ENCODE measurements at regions not wholly inside any gene's neighbourhood (a gene's known extent, or its start where the extent isn't known, plus 50 kb on each side); places are given as distances from the start of the nearest gene placed in this dataset.

DNA sequence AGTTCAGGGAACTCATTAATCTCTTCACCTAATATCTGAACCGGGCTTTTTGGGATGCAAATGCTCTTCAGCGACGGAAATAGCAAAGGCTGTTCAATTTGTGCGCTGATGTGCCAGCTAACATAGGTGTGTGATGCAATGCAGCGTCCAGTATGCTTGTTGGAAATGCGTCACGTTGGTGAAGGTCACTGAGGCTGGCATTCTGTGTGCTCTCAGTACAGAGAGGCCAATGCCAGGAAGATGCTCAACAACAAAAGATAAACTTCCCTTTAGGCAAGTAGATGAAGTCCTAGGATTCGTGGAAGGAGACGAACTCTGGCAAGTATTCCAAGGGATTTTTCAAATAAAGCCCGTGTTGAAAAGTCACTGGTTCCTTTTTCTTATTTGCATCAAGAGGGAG is 649.5 kb upstream of the MKI67 start:
- DNase-seq (ENCODE audit: low read depth) (no peak), FAIRE-seq (no peak)
- TF ChIP-seq, protein P1, sequence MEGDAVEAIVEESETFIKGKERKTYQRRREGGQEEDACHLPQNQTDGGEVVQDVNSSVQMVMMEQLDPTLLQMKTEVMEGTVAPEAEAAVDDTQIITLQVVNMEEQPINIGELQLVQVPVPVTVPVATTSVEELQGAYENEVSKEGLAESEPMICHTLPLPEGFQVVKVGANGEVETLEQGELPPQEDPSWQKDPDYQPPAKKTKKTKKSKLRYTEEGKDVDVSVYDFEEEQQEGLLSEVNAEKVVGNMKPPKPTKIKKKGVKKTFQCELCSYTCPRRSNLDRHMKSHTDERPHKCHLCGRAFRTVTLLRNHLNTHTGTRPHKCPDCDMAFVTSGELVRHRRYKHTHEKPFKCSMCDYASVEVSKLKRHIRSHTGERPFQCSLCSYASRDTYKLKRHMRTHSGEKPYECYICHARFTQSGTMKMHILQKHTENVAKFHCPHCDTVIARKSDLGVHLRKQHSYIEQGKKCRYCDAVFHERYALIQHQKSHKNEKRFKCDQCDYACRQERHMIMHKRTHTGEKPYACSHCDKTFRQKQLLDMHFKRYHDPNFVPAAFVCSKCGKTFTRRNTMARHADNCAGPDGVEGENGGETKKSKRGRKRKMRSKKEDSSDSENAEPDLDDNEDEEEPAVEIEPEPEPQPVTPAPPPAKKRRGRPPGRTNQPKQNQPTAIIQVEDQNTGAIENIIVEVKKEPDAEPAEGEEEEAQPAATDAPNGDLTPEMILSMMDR (IDR thresholded peaks at IDR 0.05; ENCODE audit: insufficient read depth, low read length, severe bottlenecking), result no peak
- Histone ChIP-seq H3K27me3 (ENCODE audit: control insufficient read depth, insufficient read depth, low read length) (no peaks in the 10 kb centered on the region), H3K4me3 (ENCODE audit: low read depth, low read length) (no peak overlapping the region), H3K36me3 (ENCODE audit: control insufficient read depth, insufficient read depth, low read length) (no peaks in the 10 kb centered on the region)

DNA sequence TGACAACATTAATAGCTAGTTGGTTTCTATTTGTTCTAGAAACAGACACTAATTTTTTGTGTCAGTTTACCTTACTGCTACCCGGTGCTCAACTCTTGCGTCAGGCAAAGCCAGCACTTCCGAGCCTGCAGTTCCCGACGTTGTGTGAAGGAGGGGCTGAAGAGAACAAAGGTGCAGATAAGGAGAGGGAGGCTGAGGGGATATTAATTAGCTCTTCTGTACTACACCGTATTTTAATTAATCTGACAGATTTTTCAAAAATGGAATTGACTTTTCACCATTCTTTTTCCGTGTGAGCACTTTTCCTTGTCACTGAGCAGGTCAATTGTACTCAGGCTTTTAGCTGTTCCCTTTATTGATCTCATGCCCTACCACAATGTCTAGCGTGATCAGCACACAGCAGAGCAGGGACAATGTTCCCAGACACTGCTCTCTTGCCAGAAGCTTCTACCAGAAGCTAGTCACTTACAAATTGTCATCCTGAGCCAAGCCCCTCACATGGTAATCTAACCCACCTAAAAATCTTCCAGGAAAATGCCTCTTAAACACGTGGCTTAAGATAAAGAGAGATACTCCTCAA is 650.5 kb upstream of the MKI67 start:
- Histone ChIP-seq H3K27me3 (ENCODE audit: control insufficient read depth, insufficient read depth, low read length) (no peaks in the 10 kb centered on the region), H3K36me3 (ENCODE audit: control insufficient read depth, insufficient read depth, low read length) (no peaks in the 10 kb centered on the region), H3K4me3 (ENCODE audit: low read depth, low read length) (no peak overlapping the region)
- TF ChIP-seq, protein P1 (IDR thresholded peaks at IDR 0.05; ENCODE audit: insufficient read depth, low read length, severe bottlenecking), result no peak
- FAIRE-seq (no peak), DNase-seq (ENCODE audit: low read depth) (no peak)

DNA sequence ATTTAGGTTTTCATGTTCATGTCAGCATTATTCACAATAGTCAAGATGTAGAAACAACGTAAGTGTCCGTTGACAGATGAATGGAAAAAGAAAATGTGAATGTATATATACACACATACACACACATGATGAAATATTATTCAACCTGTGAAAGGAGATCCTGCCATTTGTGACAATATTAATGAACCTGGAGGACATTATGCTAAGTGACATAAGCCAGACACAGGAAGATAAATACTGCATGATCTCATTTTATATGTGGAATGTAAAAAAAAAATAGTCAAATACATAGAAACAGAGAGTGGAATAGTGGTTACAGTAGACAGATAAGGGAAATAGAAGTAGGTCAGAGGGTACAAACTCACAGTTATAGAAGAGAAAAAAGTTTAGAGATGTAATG is 651.1 kb upstream of the MKI67 start:
- H3K4me3 ChIP-seq (ENCODE audit: low read depth, low read length), result no peak overlapping the region
- FAIRE-seq, result no peak
- no peaks in the 10 kb centered on the region for H3K27me3 ChIP-seq (ENCODE audit: control insufficient read depth, insufficient read depth, low read length)
- no peaks in the 10 kb centered on the region for H3K36me3 ChIP-seq (ENCODE audit: control insufficient read depth, insufficient read depth, low read length)
- TF ChIP-seq, protein P1 (IDR thresholded peaks at IDR 0.05; ENCODE audit: insufficient read depth, low read length, severe bottlenecking), result no peak
- DNase-seq (ENCODE audit: low read depth), result no peak

DNA sequence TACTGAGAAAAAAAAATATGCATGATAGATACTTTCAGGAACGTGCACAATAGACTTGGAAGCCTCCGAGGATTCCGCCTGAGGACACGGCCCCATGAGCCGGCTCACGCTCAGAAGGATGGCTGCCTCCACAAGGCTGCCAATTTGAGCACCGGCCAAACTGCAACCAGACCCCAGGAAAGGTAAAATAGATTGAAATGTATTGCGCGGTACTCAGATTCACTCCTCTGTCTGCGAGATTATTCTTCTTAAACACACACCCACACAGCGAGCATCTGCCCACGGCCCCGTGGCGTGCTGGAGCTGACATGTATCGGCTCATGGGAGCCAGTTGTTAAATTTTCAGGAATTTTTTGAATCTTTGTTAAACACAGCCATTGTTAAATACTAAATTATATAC is 653.2 kb upstream of the MKI67 start:
- FAIRE-seq (no peak), DNase-seq (ENCODE audit: low read depth) (no peak)
- Histone ChIP-seq H3K27me3 (ENCODE audit: control insufficient read depth, insufficient read depth, low read length) (no peaks in the 10 kb centered on the region), H3K36me3 (ENCODE audit: control insufficient read depth, insufficient read depth, low read length) (no peaks in the 10 kb centered on the region), H3K4me3 (ENCODE audit: low read depth, low read length) (no peak overlapping the region)
- TF ChIP-seq, protein P1 (IDR thresholded peaks at IDR 0.05; ENCODE audit: insufficient read depth, low read length, severe bottlenecking), result no peak

DNA sequence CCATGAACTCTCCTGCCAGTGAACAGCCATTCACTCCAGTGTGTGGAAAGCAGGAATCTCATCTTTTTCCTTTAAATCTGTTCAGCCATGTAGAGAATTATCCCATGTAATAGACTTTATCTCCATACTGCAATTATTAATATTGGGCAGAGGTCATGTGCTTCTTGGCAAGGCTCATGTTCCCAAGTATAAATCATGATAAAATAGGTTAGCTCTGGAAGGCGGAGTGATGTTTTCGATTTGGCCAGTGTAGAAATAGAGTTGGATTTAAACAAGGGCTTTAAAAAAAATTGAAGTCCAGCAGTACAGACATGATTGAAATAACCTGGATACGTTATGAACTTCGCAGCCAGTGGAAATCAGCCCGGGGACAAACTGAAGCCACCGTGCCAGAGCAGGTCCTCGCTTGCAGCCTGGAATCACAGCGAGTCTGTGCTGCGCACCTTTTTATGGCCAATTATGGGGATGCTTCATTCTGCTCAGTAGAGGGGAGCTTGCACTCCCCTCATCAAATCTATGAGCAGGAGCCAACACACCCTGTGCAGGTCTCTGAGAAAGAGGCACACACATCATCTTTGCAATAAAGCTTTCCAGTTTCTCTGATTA is 654.0 kb upstream of the MKI67 start:
- FAIRE-seq (no peak), DNase-seq (ENCODE audit: low read depth) (no peak)
- TF ChIP-seq, protein P1 (IDR thresholded peaks at IDR 0.05; ENCODE audit: insufficient read depth, low read length, severe bottlenecking), result no peak
- Histone ChIP-seq H3K27me3 (ENCODE audit: control insufficient read depth, insufficient read depth, low read length) (no peaks in the 10 kb centered on the region), H3K36me3 (ENCODE audit: control insufficient read depth, insufficient read depth, low read length) (no peaks in the 10 kb centered on the region), H3K4me3 (ENCODE audit: low read depth, low read length) (no peak overlapping the region)

DNA sequence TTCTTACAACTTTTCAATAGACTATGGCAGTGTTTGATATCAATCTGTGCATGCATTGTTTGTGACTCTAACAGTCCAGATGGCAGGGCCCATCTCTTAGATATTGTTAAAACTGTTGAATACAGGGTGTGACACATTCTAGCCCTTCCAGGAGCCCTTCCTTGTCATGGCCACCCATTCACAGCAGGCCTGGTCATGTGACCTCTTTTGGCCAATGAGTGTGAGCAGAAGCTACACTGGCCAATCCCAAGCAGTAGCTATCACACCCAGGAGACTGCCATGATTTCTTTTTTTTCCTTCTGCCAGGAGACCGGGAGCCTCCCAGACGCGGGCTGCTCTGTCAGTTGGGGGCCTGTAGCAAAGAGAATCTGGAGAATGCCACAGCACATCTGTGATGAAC is 655.4 kb upstream of the MKI67 start:
- Histone ChIP-seq H3K27me3 (ENCODE audit: control insufficient read depth, insufficient read depth, low read length) (no peaks in the 10 kb centered on the region), H3K36me3 (ENCODE audit: control insufficient read depth, insufficient read depth, low read length) (no peaks in the 10 kb centered on the region), H3K4me3 (ENCODE audit: low read depth, low read length) (no peak overlapping the region)
- FAIRE-seq (no peak), DNase-seq (ENCODE audit: low read depth) (no peak)
- TF ChIP-seq, protein P1 (IDR thresholded peaks at IDR 0.05; ENCODE audit: insufficient read depth, low read length, severe bottlenecking), result no peak

All from bronchial epithelial cell (primary cell).